ENCODE measurements at regions not wholly inside any gene's neighbourhood (a gene's known extent, or its start where the extent isn't known, plus 50 kb on each side); places are given as distances from the start of the nearest gene placed in this dataset.

DNA sequence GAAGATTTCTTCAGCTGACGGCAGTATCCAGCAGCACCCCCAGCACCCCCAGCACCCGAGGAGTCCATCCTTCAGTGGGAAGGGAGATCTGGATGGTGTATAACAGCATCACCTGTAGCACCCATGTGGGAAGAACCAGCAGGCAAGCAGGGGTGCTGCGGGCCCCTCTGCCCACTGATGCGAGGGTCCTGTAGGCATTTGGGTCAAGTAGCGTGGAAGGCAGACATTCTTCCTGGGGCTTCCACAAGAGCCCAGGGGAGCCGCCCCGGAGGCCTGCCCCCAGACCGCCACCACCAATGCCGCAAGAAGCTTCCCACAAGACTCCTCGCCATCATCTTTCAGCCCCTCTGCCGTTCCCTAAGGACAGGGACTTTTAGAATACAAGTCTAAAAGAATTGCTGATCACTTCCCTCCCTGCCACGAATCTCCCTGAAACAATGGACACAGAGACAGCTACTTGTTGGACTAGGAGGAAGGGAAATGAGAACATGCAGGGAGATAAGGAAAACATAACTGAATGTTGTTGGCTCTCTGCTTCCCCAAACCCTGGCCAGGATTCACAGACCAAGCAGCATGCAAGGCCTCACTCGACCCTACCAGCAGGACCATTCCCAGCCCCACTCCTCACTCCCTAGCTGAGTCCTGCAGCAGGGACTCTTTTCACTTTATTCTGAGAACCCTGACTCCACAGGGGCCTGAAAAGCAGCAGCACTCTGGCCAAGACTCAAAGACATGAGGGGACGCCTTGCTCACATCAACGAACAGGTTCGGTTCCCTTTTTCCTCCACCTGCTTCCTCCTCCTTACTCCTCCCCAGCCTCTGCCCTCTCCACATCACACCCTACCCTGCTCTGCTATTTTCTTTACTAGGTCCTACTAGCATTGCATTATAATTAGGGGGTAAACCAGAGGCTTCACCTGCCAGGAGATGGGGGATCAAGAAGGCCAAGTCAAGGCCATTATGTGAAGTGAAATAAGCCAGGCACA is 164.5 kb downstream of the HERPUD2 start:
- DNase-seq = no peak
- Histone ChIP-seq H3K27ac (no peak overlapping the region), H3K4me3 (no peak overlapping the region), H3K9me3 (no peaks in the 10 kb centered on the region), H3K27me3 (no peaks in the 10 kb centered on the region), H3K36me3 (no peaks in the 10 kb centered on the region), H3K4me1 (no peaks in the 10 kb centered on the region)
- 82 to 85% methylated on average over 16 of the region's 16 CpGs for WGBS, 2 donors
- TF ChIP-seq POLR2AphosphoS5 (IDR thresholded peaks at IDR 0.05) = no peak
- TF ChIP-seq POLR2A (IDR thresholded peaks at IDR 0.05) = no peak
- TF ChIP-seq, protein P1, sequence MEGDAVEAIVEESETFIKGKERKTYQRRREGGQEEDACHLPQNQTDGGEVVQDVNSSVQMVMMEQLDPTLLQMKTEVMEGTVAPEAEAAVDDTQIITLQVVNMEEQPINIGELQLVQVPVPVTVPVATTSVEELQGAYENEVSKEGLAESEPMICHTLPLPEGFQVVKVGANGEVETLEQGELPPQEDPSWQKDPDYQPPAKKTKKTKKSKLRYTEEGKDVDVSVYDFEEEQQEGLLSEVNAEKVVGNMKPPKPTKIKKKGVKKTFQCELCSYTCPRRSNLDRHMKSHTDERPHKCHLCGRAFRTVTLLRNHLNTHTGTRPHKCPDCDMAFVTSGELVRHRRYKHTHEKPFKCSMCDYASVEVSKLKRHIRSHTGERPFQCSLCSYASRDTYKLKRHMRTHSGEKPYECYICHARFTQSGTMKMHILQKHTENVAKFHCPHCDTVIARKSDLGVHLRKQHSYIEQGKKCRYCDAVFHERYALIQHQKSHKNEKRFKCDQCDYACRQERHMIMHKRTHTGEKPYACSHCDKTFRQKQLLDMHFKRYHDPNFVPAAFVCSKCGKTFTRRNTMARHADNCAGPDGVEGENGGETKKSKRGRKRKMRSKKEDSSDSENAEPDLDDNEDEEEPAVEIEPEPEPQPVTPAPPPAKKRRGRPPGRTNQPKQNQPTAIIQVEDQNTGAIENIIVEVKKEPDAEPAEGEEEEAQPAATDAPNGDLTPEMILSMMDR (IDR thresholded peaks at IDR 0.05) = no peak
- no peak for TF ChIP-seq EP300 (IDR thresholded peaks at IDR 0.05)
- intact Hi-C loops (cut with DNase I) = loop anchor here (10.0 kb wide), 1 partner anchor 94 kb away; no protein-coding TSS in a partner anchor

DNA sequence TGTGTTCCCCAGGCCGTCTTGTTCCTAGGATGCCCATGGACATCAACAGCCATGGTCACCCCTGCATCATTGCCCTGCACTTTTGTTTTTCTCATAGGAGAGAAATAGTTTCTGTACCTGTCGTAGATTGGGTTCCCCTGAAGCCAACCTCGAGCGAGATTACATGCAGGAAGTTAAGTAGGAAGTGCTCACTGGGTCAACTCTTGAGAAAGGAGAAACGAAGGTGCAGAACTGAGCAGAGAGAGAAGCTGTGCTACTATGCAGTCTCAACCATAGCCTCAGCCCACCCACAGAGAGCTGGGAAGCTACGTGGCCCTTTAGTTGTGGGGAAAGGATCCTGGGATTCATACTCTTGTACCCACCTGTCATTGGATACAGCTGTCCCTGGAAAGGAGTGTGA is 165.2 kb downstream of the HERPUD2 start:
- Histone ChIP-seq H3K4me3 (no peak overlapping the region), H3K36me3 (no peaks in the 10 kb centered on the region), H3K27ac (no peak overlapping the region), H3K27me3 (no peaks in the 10 kb centered on the region), H3K4me1 (no peaks in the 10 kb centered on the region), H3K9me3 (no peaks in the 10 kb centered on the region)
- DNase-seq = no peak
- WGBS, 2 donors = 67 to 86% methylated on average over 6 of the region's 6 CpGs
- TF ChIP-seq, protein P1 (IDR thresholded peaks at IDR 0.05) = no peak
- no peak for TF ChIP-seq POLR2AphosphoS5 (IDR thresholded peaks at IDR 0.05)
- no peak for TF ChIP-seq EP300 (IDR thresholded peaks at IDR 0.05)
- no peak for TF ChIP-seq POLR2A (IDR thresholded peaks at IDR 0.05)
- intact Hi-C loops (cut with DNase I) = loop anchor here (10.0 kb wide), 2 partner anchors 95 to 335 kb away; no protein-coding TSS in a partner anchor

DNA sequence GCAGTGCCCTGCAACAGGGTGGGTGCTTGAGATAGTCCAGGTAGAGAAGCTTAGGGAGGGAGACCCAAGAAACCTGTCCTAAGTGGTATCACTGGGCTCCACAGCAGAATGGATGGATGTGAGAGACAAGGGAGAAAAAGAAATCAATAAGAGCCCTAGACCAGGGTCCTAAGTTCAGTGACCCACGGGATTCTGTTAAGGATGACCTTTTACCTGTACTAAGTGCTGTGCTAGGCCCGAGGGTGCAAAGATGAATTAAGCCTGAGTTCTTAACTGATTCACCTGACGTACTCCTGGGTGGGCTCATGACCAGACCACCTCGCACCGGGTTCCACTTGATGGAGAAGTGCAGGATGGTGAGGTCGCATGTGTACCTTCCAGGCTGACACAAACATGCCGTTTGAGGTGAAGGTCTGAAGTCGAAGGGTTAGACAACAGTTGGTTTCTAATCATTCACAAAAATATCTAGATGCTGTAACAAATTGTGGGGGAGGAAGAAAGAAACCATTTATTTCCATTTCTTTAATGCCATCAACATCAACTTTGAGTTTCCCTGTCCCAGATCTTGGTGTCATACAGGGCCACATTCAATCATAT is 166.5 kb downstream of the HERPUD2 start:
- intact Hi-C loops (cut with DNase I) = loop anchor here (10.0 kb wide), 1 partner anchor 334 kb away; no protein-coding TSS in a partner anchor
- H3K4me3 ChIP-seq = no peak overlapping the region
- H3K27ac ChIP-seq = no peak overlapping the region
- no peaks in the 10 kb centered on the region for H3K27me3 ChIP-seq
- 83 to 90% methylated on average over 8 of the region's 8 CpGs for WGBS, 2 donors
- no peak for DNase-seq
- TF ChIP-seq EP300 (IDR thresholded peaks at IDR 0.05) = no peak
- TF ChIP-seq POLR2A (IDR thresholded peaks at IDR 0.05) = no peak
- no peak for TF ChIP-seq POLR2AphosphoS5 (IDR thresholded peaks at IDR 0.05)
- TF ChIP-seq, protein P1 (IDR thresholded peaks at IDR 0.05) = no peak
- no peaks in the 10 kb centered on the region for H3K36me3 ChIP-seq
- H3K4me1 ChIP-seq = no peaks in the 10 kb centered on the region
- no peaks in the 10 kb centered on the region for H3K9me3 ChIP-seq

DNA sequence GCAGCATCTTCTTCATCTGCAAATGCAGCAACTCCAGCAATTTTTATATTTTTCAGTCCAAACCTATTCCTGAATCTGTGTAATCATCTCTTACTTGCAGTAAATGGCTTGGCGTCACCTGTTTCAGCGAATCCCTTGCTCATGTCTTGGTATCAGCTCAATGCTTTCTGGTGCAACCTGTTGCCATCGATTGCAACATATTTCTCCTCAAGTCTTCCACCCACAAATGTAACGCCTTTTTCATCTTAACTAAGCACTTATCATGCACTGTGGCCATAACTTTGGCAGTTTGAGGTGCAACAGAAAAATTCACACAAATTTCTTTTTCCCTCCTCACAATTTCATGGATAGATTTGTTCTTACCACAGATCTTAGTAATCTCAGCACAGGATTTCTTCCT is 168.3 kb downstream of the HERPUD2 start:
- no peaks in the 10 kb centered on the region for H3K36me3 ChIP-seq
- H3K9me3 ChIP-seq = no peaks in the 10 kb centered on the region
- intact Hi-C loops (cut with DNase I) = loop anchor here (10.0 kb wide), 1 partner anchor 332 kb away; no protein-coding TSS in a partner anchor
- no peak for DNase-seq
- WGBS, 2 donors = 66 to 78% methylated on average over 4 of the region's 4 CpGs
- TF ChIP-seq EP300 (IDR thresholded peaks at IDR 0.05) = no peak
- TF ChIP-seq, protein P1 (IDR thresholded peaks at IDR 0.05) = no peak
- H3K4me3 ChIP-seq = no peak overlapping the region
- no peaks in the 10 kb centered on the region for H3K4me1 ChIP-seq
- H3K27ac ChIP-seq = no peak overlapping the region
- H3K27me3 ChIP-seq = no peaks in the 10 kb centered on the region

Data from sigmoid colon (tissue), 6 donors.